HCEC 1CT (cell line): ENCODE measurements at regions not wholly inside any gene's neighbourhood (a gene's known extent, or its start where the extent isn't known, plus 50 kb on each side); places are given as distances from the start of the nearest gene placed in this dataset.

ENCODE experiments used
- DNase-seq: peaks from one replicate; pipeline ENCODE4 v3.0.0-alpha.2; 2017

DNA sequence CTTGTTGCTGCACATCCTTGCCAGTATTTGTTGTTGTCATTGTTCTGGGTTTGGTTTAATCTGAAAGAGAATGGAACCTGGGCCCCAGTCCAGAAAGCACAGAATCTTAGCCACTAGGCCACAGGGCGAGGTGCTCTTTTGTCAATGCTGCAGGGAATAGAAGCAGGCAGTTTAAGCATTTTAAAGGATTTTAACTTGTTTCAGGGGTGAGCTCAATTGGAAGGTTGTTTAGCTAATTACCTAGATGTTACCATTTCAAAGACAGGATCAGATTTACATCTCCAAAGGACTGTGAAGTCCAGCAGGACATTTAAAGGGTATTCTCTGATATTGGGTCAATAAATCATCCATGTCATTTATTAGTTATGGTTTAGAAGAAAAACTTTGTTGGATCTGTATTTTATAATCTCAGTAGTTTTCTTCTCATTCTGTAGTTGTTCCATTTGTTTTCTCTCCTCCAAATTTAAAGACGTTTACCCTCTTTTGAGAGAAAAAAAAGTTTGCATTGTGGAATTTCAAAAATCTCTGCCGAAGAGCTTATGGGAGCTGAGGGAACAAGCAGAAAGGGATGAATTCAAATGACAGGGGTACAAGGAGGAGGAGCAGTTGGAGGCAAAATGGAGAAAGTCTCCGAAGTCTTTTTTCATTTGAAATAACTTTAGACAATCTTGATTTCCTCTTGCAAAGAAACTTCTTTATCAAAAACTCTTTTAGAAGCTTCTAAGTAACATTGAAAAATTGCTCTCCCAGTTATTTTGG, 57.5 kb upstream of the FAM47C start:
- DNase-seq, result no peak

GRCh38 chrX:36957425-36958328, 50.5 kb upstream of the FAM47C start:
- no peak for DNase-seq
